CD14-positive monocyte (primary cell): ENCODE measurements at regions not wholly inside any gene's neighbourhood (a gene's known extent, or its start where the extent isn't known, plus 50 kb on each side); places are given as distances from the start of the nearest gene placed in this dataset.

Experiments
- DNase-seq, 3 donors: peaks; one replicate each; pipeline ENCODE4 v3.0.0-alpha.2; 2011 to 2022
- H2AFZ ChIP-seq: 2 replicates; pipeline ENCODE4 v1.6.0; 2012; ENCODE audit warnings: mild to moderate bottlenecking, low read depth, low read length, inconsistent platforms; ENCODE audit not compliant: insufficient read depth, poor library complexity, severe bottlenecking
- H3K27ac ChIP-seq, 2 donors: 1 replicate in 1 of 2; 2 replicates in 1 of 2; pipeline ENCODE4 v1.5.1; 2012 to 2013; ENCODE audit warnings: low read length in 2 of 2, control low read depth in 1 of 2, inconsistent platforms in 1 of 2, low read depth in 1 of 2, mild to moderate bottlenecking in 1 of 2
- H3K27me3 ChIP-seq, 2 donors: one replicate each; pipeline versions ENCODE4 v1.6.0 to v1.6.1; 2011 to 2013; ENCODE audit warnings: low read length in 2 of 2; ENCODE audit not compliant: control insufficient read depth in 2 of 2, insufficient read depth in 2 of 2
- H3K36me3 ChIP-seq, 2 donors: replicated peaks in 1 of 2; 1 replicate in 1 of 2; 2 replicates in 1 of 2; pipeline versions ENCODE4 v1.5.1 to v1.6.1; 2012 to 2013; ENCODE audit warnings: low read length in 2 of 2, control low read depth in 1 of 2, inconsistent platforms in 1 of 2, mild to moderate bottlenecking in 1 of 2; ENCODE audit not compliant: insufficient read depth in 2 of 2, control insufficient read depth in 1 of 2
- H3K4me1 ChIP-seq, 2 donors: 1 replicate in 1 of 2; 2 replicates in 1 of 2; pipeline versions ENCODE4 v1.5.1 to v1.6.1; 2012 to 2013; ENCODE audit warnings: low read length in 2 of 2, control low read depth in 1 of 2, inconsistent platforms in 1 of 2, mild to moderate bottlenecking in 1 of 2, moderate library complexity in 1 of 2; ENCODE audit not compliant: insufficient read depth in 2 of 2, control insufficient read depth in 1 of 2
- H3K4me2 ChIP-seq: replicated peaks from 2 replicates; pipeline ENCODE3; 2012; ENCODE audit warnings: low read length, moderate library complexity, mild to moderate bottlenecking; ENCODE audit not compliant: poor library complexity, severe bottlenecking; ENCODE audit errors: extremely low read depth
- H3K4me3 ChIP-seq, 3 experiments: fragments of 200-600 bp in 1 of 3; sonication (generic) in 1 of 3; replicated peaks in 1 of 3; 1 replicate in 2 of 3; 2 replicates in 1 of 3; pipeline ENCODE4 v1.5.1; 2011 to 2013; ENCODE audit warnings: low read length in 3 of 3, mild to moderate bottlenecking in 3 of 3, control low read depth in 2 of 3, low read depth in 2 of 3, inconsistent platforms in 1 of 3, moderate library complexity in 1 of 3
- H3K79me2 ChIP-seq: 2 replicates; pipeline ENCODE4 v1.6.0; 2012; ENCODE audit warnings: mild to moderate bottlenecking, control low read depth, inconsistent platforms, low read length, moderate library complexity; ENCODE audit not compliant: insufficient read depth
- H3K9ac ChIP-seq: 2 replicates; pipeline ENCODE4 v1.6.0; 2017; ENCODE audit warnings: low read length, mild to moderate bottlenecking; ENCODE audit not compliant: insufficient read depth, poor library complexity, severe bottlenecking
- H3K9me3 ChIP-seq, 2 donors: replicated peaks in 1 of 2; 1 replicate in 1 of 2; 2 replicates in 1 of 2; pipeline versions ENCODE4 v1.5.1 to v1.6.1; 2012 to 2013; ENCODE audit warnings: low read length in 2 of 2, control low read depth in 1 of 2; ENCODE audit not compliant: control insufficient read depth in 1 of 2, insufficient read depth in 1 of 2
- H4K20me1 ChIP-seq: 2 replicates; pipeline ENCODE4 v1.6.0; 2012; ENCODE audit warnings: mild to moderate bottlenecking, low read length, control low read depth, moderate library complexity; ENCODE audit not compliant: insufficient read depth
- H3K27ac Mint-ChIP-seq, 7 donors: one replicate each; pipeline ENCODE4 v1.8.0; 2020; ENCODE audit warnings: mild to moderate bottlenecking in 7 of 7, mixed read lengths in 7 of 7, moderate library complexity in 6 of 7, inconsistent platforms in 2 of 7
- H3K27me3 Mint-ChIP-seq, 3 donors: one replicate each; pipeline ENCODE4 v1.8.0; 2021 to 2022; ENCODE audit warnings: low read depth in 3 of 3, mild to moderate bottlenecking in 3 of 3, mixed read lengths in 3 of 3, moderate library complexity in 3 of 3, inconsistent platforms in 1 of 3
- H3K36me3 Mint-ChIP-seq, 2 donors: one replicate each; pipeline ENCODE4 v1.8.0; 2020; ENCODE audit warnings: mixed read lengths in 2 of 2, inconsistent platforms in 1 of 2, mild to moderate bottlenecking in 1 of 2
- H3K4me1 Mint-ChIP-seq: one replicate; pipeline ENCODE4 v1.8.0; 2020; ENCODE audit warnings: mild to moderate bottlenecking, mixed read lengths
- H3K4me3 Mint-ChIP-seq, 2 donors: one replicate each; pipeline ENCODE4 v1.8.0; 2020; ENCODE audit warnings: mild to moderate bottlenecking in 2 of 2, mixed read lengths in 2 of 2, moderate library complexity in 1 of 2
- H3K9me3 Mint-ChIP-seq, 7 donors: one replicate each; pipeline ENCODE4 v1.8.0; 2020 to 2022; ENCODE audit warnings: mixed read lengths in 7 of 7, mild to moderate bottlenecking in 6 of 7, moderate library complexity in 6 of 7, inconsistent platforms in 2 of 7
- WGBS: methylation state at CpG from one replicate; pipeline ENCODE4 v1.1.5; 2013; ENCODE audit warnings: missing lambda C conversion rate; ENCODE audit not compliant: insufficient coverage; 5-methylcytosine and 5-hydroxymethylcytosine counted together
- intact Hi-C, 2 donors: fragments of 100-400 bp; cut with micrococcal nuclease; formaldehyde crosslinking; loops; one replicate each; pipeline versions ENCODE4 v1.15.0 to v1.15.1; 2023
- TF ChIP-seq, protein P1 (sequence below): fragments of 200-600 bp; IDR thresholded peaks from one replicate; pipeline ENCODE4 v1.8.0; 2022; ENCODE audit warnings: antibody characterized with exemption, mild to moderate bottlenecking

DNA sequence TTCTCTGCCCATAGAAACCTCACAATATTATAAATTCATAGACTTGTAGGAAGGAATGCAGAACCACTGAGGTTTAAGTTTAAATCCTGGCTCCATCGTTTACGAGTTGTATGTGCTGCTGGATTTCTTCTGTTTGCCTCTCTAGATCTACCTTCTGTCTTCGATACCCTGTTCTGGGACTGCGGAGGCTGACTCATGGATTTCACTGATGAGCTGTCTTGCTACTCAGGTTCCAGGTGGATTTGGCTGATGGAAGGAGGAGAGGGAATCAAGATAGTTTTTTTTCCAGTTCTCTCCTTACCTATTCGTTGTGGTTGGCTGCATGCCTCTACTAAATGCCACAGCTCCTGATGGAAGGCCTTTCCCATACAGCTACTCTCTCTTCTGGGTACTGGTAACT lies 375.8 kb downstream of the REEP3 start:
- H3K4me1 ChIP-seq: no peaks in the 10 kb centered on the region
- H3K27me3 ChIP-seq: no peaks in the 10 kb centered on the region
- Mint-ChIP-seq H3K4me1 (no peaks in the 10 kb centered on the region), H3K4me3 (no peak overlapping the region), H3K9me3 (peaks cover 0 to 1% (median 0%) of the 10 kb centered on the region in 7 donors), H3K27ac (no peak overlapping the region), H3K36me3 (no peaks in the 10 kb centered on the region), H3K27me3 (peaks cover 0 to 2% (median 0%) of the 10 kb centered on the region in 3 donors)
- no peaks in the 10 kb centered on the region for H4K20me1 ChIP-seq
- no peak overlapping the region for H3K4me3 ChIP-seq
- H3K4me2 ChIP-seq: no peak overlapping the region
- H3K9me3 ChIP-seq: no peaks in the 10 kb centered on the region
- H3K36me3 ChIP-seq: no peaks in the 10 kb centered on the region
- H3K79me2 ChIP-seq: no peaks in the 10 kb centered on the region
- intact Hi-C loops: no loop called here
- H2AFZ ChIP-seq: no peak overlapping the region
- 100% methylated on average over 2 of the region's 5 CpGs for WGBS
- TF ChIP-seq, protein P1, sequence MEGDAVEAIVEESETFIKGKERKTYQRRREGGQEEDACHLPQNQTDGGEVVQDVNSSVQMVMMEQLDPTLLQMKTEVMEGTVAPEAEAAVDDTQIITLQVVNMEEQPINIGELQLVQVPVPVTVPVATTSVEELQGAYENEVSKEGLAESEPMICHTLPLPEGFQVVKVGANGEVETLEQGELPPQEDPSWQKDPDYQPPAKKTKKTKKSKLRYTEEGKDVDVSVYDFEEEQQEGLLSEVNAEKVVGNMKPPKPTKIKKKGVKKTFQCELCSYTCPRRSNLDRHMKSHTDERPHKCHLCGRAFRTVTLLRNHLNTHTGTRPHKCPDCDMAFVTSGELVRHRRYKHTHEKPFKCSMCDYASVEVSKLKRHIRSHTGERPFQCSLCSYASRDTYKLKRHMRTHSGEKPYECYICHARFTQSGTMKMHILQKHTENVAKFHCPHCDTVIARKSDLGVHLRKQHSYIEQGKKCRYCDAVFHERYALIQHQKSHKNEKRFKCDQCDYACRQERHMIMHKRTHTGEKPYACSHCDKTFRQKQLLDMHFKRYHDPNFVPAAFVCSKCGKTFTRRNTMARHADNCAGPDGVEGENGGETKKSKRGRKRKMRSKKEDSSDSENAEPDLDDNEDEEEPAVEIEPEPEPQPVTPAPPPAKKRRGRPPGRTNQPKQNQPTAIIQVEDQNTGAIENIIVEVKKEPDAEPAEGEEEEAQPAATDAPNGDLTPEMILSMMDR: no peak
- DNase-seq: no peak
- H3K9ac ChIP-seq: no peak overlapping the region
- H3K27ac ChIP-seq: no peak overlapping the region

DNA sequence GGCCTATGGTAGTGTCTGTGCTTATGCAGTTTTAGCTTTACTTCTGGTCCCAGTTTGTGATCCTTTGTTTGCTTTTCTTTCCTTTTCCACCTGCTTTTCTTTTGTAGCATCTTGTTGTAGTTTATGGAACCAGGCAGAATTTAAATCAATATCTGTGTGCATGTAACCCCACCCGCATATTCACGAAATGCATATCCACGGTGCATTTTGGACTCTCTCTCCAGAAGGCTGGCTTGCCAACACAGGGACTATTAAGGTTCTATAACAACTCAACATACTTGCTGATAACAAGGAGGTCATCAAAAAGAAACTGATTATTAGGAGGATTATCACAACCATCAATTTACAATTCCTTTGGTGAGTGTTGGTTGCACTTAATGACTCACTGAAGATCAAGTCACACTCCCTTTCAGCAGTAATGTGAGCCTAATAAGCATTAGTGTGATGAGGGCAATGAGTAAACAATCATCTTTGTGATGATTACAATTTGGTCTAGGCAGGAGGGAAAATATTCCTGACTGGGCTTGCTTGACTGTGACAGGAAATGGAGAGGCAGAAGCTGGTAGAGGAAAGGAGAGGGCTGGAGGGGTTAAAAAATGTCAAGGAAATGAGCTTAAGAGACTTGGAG lies 378.6 kb downstream of the REEP3 start:
- Mint-ChIP-seq H3K4me1 (no peaks in the 10 kb centered on the region), H3K27me3 (peaks cover 0 to 2% (median 1%) of the 10 kb centered on the region in 3 donors), H3K36me3 (no peaks in the 10 kb centered on the region), H3K27ac (no peak overlapping the region), H3K4me3 (no peak overlapping the region), H3K9me3 (no peaks in the 10 kb centered on the region)
- Histone ChIP-seq H3K9me3 (no peaks in the 10 kb centered on the region), H3K4me1 (no peaks in the 10 kb centered on the region), H4K20me1 (no peaks in the 10 kb centered on the region), H3K79me2 (no peaks in the 10 kb centered on the region), H2AFZ (no peak overlapping the region), H3K36me3 (no peaks in the 10 kb centered on the region), H3K4me3 (no peak overlapping the region), H3K27ac (no peak overlapping the region), H3K4me2 (no peak overlapping the region), H3K9ac (no peak overlapping the region), H3K27me3 (no peaks in the 10 kb centered on the region)
- TF ChIP-seq, protein P1: no peak
- no CpG with 5 or more reads among the region's 3 CpGs for WGBS
- intact Hi-C loops: no loop called here
- DNase-seq: no peak
